EH (cell line): ENCODE measurements at regions not wholly inside any gene's neighbourhood (a gene's known extent, or its start where the extent isn't known, plus 50 kb on each side); places are given as distances from the start of the nearest gene placed in this dataset.

Experiments
- DNase-seq: peaks from one replicate; pipeline ENCODE4 v3.0.0-alpha.2; 2015; ENCODE audit warnings: low read depth

- DNase-seq = no peak
Observed at GRCh38 chr3:28824316-28824715, 456.6 kb upstream of the RBMS3 start.

GRCh38 chr3:28826840-28827239 is 454.0 kb upstream of the RBMS3 start:
- no peak for DNase-seq

GRCh38 chr3:28835249-28835648 is 445.6 kb upstream of the RBMS3 start:
- DNase-seq = no peak

- no peak for DNase-seq
Observed at GRCh38 chr3:28835751-28836150, 445.1 kb upstream of the RBMS3 start.

GRCh38 chr3:28836199-28836598 is 444.7 kb upstream of the RBMS3 start:
- DNase-seq = peak; percentile 24

- no peak for DNase-seq
Observed at GRCh38 chr3:28840976-28841376, 439.9 kb upstream of the RBMS3 start.

- no peak for DNase-seq
Observed at GRCh38 chr3:28841441-28841840, 439.4 kb upstream of the RBMS3 start.

- no peak for DNase-seq
Observed at GRCh38 chr3:28844298-28845005, 436.4 kb upstream of the RBMS3 start.

- no peak for DNase-seq
Observed at GRCh38 chr3:28845006-28845324, 435.9 kb upstream of the RBMS3 start.

- DNase-seq = no peak
Observed at GRCh38 chr3:28846971-28847478, 433.8 kb upstream of the RBMS3 start.

- DNase-seq = no peak
Observed at GRCh38 chr3:28847736-28848135, 433.1 kb upstream of the RBMS3 start.

- DNase-seq = peak; percentile 31
Observed at GRCh38 chr3:28850186-28850585, 430.7 kb upstream of the RBMS3 start.

- DNase-seq = peak; percentile 14
Observed at GRCh38 chr3:28853830-28854229, 427.0 kb upstream of the RBMS3 start.

GRCh38 chr3:28856796-28857195 is 424.1 kb upstream of the RBMS3 start:
- DNase-seq = no peak

- no peak for DNase-seq
Observed at GRCh38 chr3:28859897-28860296, 421.0 kb upstream of the RBMS3 start.

GRCh38 chr3:28860307-28860706 is 420.6 kb upstream of the RBMS3 start:
- peak; percentile 5 for DNase-seq

- no peak for DNase-seq
Observed at GRCh38 chr3:28863186-28863585, 417.7 kb upstream of the RBMS3 start.

- DNase-seq = no peak
Observed at GRCh38 chr3:28867836-28868235, 413.0 kb upstream of the RBMS3 start.

GRCh38 chr3:28868897-28869296 is 412.0 kb upstream of the RBMS3 start:
- no peak for DNase-seq

GRCh38 chr3:28877912-28878311 is 403.0 kb upstream of the RBMS3 start:
- no peak for DNase-seq

- DNase-seq = no peak
Observed at GRCh38 chr3:28890373-28890772, 390.5 kb upstream of the RBMS3 start.

- no peak for DNase-seq
Observed at GRCh38 chr3:28891485-28891884, 389.4 kb upstream of the RBMS3 start.

GRCh38 chr3:28900301-28900700 is 380.6 kb upstream of the RBMS3 start:
- no peak for DNase-seq

GRCh38 chr3:28901018-28901417 is 379.9 kb upstream of the RBMS3 start:
- peak; percentile 9 for DNase-seq
